Panc1 (cell line): ENCODE measurements at regions not wholly inside any gene's neighbourhood (a gene's known extent, or its start where the extent isn't known, plus 50 kb on each side); places are given as distances from the start of the nearest gene placed in this dataset.

Experiments
- ATAC-seq: fragments of 200-7000 bp; cut with Tn5 transposase; 2 replicates; pipeline ENCODE4 v1.9.1; 2020; ENCODE audit warnings: mild to moderate bottlenecking, moderate library complexity
- BruUV-seq: library from RNA; stranded (reverse); fragments of 400-500 nt; replicated peaks from 2 replicates; lab custom pipeline; 2021; lab: Mats Ljungman, UMichigan
- CTCF ChIA-PET: fragments of 300-600 bp; sonication (Branson Sonifier 250); formaldehyde crosslinking; loops from one replicate; lab custom pipeline; 2022; ENCODE audit warnings: antibody characterized with exemption; lab: Charles Lee
- POLR2A ChIA-PET: fragments of 300-600 bp; sonication (Branson Sonifier 250); formaldehyde crosslinking; loops from one replicate; lab custom pipeline; 2022; ENCODE audit warnings: antibody characterized with exemption; lab: Charles Lee
- DNase-seq: peaks from one replicate; pipeline ENCODE4 v3.0.0-alpha.2; 2010; ENCODE audit warnings: low read depth, low spot score
- H3K27ac ChIP-seq: 2 replicates; pipeline ENCODE4 v1.5.1; 2011; ENCODE audit warnings: mild to moderate bottlenecking, low read length, inconsistent platforms
- H3K27me3 ChIP-seq: fragments of 200-500 bp; sonication (Bioruptor generic); 2 replicates; pipeline ENCODE4 v1.6.0; 2014; ENCODE audit warnings: low read length, inconsistent platforms; ENCODE audit not compliant: control insufficient read depth, insufficient read depth
- H3K36me3 ChIP-seq: fragments of 200-500 bp; sonication (Bioruptor generic); 2 replicates; pipeline ENCODE4 v1.5.1; 2014; ENCODE audit warnings: inconsistent platforms, mild to moderate bottlenecking, low read length, moderate library complexity; ENCODE audit not compliant: control insufficient read depth, insufficient read depth
- H3K4me1 ChIP-seq: 2 replicates; pipeline ENCODE4 v1.5.1; 2011; ENCODE audit warnings: inconsistent platforms, mild to moderate bottlenecking, low read length, moderate library complexity; ENCODE audit not compliant: control insufficient read depth, insufficient read depth
- H3K4me3 ChIP-seq, 2 experiments: 2 replicates each; pipeline ENCODE4 v1.5.1; 2011 to 2012; ENCODE audit warnings: low read depth in 2 of 2, low read length in 2 of 2, mild to moderate bottlenecking in 2 of 2, inconsistent platforms in 1 of 2, moderate library complexity in 1 of 2
- H3K9me3 ChIP-seq: fragments of 200-500 bp; sonication (Bioruptor generic); 2 replicates; pipeline ENCODE4 v1.5.1; 2014; ENCODE audit warnings: low read depth, mild to moderate bottlenecking, inconsistent platforms, low read length, moderate library complexity; ENCODE audit not compliant: control insufficient read depth, insufficient read depth
- POLR2AphosphoS5 ChIP-seq: IDR thresholded peaks from 2 replicates; pipeline ENCODE4 v1.6.1; 2012; ENCODE audit warnings: mild to moderate bottlenecking, low read depth, low read length, moderate library complexity
- SIN3A ChIP-seq: IDR thresholded peaks from 2 replicates; pipeline ENCODE4 v1.6.1; 2012; ENCODE audit warnings: low read depth, mild to moderate bottlenecking, low read length, moderate library complexity, borderline replicate concordance; ENCODE audit not compliant: insufficient read depth
- TCF7L2 ChIP-seq: IDR thresholded peaks from 2 replicates; pipeline ENCODE4 v1.6.1; 2011; ENCODE audit warnings: mild to moderate bottlenecking, low read depth, low read length, inconsistent platforms
- in situ Hi-C: cut with HindIII; loops from 2 replicates; pipeline ENCODE4 v1.10.0; 2016; ENCODE audit warnings: low sequenced_read_pairs, low pct_unique_long_range_greater_than_20kb
- intact Hi-C: fragments of 100-400 bp; cut with micrococcal nuclease; formaldehyde crosslinking; loops from one replicate; pipeline ENCODE4 v1.10.0; 2022; ENCODE audit not compliant: unreplicated experiment
- TF ChIP-seq, protein P1 (sequence below): fragments of 450-650 bp; IDR thresholded peaks from 2 replicates; pipeline ENCODE4 v1.5.1; 2017; ENCODE audit warnings: mild to moderate bottlenecking
- TF ChIP-seq, protein P2 (sequence below), 2 experiments: IDR thresholded peaks; 2 replicates each; pipeline ENCODE4 v1.6.1; 2011 to 2012; ENCODE audit warnings: low read depth in 2 of 2, control low read depth in 1 of 2, low read length in 1 of 2, mild to moderate bottlenecking in 1 of 2, moderate library complexity in 1 of 2; ENCODE audit not compliant: insufficient read depth in 1 of 2

DNA sequence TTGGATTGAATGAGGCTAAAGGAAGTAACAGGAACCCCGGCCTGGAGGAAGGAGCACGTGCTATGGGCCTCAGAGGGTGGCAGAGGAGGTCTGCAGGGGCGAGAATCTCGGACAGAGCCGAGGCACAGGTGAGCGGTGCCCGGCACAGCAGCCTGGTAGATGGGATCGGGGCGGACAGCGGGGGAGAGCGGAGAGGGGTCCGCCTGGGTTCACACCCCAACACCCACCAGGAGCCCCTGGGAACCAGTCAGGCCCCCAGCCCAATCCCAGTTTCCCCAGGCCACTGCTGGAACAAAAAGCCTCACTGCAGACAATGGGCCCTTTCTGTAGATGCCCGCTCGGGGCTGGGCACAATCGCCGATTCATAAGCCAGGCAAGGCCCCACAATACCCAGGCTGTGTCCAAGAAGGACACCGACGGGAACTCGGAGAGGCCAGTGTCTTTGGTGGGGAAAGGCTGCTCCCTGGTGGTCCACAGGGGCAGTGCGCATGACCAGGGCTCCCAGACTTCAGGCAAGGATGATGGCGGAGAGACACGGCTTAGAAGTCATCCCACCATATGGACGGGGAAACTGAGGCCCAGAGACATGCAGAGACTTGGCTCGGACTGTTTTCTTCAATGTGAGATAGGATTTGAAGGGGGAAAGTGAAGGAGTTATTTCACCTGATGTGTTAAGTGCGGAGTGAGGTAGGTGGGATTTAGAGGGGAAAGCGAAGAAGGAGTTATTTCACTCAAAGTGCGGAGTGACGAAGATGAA lies 106.9 kb upstream of the GPR26 start:
- TF ChIP-seq POLR2AphosphoS5 (no peak), TCF7L2 (no peak), SIN3A (no peak)
- TF ChIP-seq, protein P1, sequence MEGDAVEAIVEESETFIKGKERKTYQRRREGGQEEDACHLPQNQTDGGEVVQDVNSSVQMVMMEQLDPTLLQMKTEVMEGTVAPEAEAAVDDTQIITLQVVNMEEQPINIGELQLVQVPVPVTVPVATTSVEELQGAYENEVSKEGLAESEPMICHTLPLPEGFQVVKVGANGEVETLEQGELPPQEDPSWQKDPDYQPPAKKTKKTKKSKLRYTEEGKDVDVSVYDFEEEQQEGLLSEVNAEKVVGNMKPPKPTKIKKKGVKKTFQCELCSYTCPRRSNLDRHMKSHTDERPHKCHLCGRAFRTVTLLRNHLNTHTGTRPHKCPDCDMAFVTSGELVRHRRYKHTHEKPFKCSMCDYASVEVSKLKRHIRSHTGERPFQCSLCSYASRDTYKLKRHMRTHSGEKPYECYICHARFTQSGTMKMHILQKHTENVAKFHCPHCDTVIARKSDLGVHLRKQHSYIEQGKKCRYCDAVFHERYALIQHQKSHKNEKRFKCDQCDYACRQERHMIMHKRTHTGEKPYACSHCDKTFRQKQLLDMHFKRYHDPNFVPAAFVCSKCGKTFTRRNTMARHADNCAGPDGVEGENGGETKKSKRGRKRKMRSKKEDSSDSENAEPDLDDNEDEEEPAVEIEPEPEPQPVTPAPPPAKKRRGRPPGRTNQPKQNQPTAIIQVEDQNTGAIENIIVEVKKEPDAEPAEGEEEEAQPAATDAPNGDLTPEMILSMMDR, result peak; percentile 98
- TF ChIP-seq, protein P2, sequence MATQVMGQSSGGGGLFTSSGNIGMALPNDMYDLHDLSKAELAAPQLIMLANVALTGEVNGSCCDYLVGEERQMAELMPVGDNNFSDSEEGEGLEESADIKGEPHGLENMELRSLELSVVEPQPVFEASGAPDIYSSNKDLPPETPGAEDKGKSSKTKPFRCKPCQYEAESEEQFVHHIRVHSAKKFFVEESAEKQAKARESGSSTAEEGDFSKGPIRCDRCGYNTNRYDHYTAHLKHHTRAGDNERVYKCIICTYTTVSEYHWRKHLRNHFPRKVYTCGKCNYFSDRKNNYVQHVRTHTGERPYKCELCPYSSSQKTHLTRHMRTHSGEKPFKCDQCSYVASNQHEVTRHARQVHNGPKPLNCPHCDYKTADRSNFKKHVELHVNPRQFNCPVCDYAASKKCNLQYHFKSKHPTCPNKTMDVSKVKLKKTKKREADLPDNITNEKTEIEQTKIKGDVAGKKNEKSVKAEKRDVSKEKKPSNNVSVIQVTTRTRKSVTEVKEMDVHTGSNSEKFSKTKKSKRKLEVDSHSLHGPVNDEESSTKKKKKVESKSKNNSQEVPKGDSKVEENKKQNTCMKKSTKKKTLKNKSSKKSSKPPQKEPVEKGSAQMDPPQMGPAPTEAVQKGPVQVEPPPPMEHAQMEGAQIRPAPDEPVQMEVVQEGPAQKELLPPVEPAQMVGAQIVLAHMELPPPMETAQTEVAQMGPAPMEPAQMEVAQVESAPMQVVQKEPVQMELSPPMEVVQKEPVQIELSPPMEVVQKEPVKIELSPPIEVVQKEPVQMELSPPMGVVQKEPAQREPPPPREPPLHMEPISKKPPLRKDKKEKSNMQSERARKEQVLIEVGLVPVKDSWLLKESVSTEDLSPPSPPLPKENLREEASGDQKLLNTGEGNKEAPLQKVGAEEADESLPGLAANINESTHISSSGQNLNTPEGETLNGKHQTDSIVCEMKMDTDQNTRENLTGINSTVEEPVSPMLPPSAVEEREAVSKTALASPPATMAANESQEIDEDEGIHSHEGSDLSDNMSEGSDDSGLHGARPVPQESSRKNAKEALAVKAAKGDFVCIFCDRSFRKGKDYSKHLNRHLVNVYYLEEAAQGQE (IDR thresholded peaks at IDR 0.05; ENCODE audit: insufficient read depth in 1 of 2, low read depth in 2 of 2, low read length in 1 of 2), result no peak
- no TSS peak for BruUV-seq
- ATAC-seq (peak; percentile 94), DNase-seq (peak; percentile 54)
- Histone ChIP-seq H3K9me3 (no peaks in the 10 kb centered on the region), H3K4me3 (no peak overlapping the region), H3K27ac (no peak overlapping the region), H3K36me3 (no peaks in the 10 kb centered on the region), H3K4me1 (no peaks in the 10 kb centered on the region), H3K27me3 (peaks cover 7% of the 10 kb centered on the region; the same call in 1 of the 2 replicates)
- CTCF ChIA-PET, result interaction anchor here (0.6 to 1.2 kb wide), 4 partner anchors 13 to 892 kb away, joined by 3 to 5 read pairs (median 3); no protein-coding TSS in a partner anchor
- POLR2A ChIA-PET, result no interaction called here
- intact Hi-C loops (loop anchor here (1.0 to 10.0 kb wide), 4 partner anchors 174 to 515 kb away; no protein-coding TSS in a partner anchor), in situ Hi-C loops (no loop called here)

DNA sequence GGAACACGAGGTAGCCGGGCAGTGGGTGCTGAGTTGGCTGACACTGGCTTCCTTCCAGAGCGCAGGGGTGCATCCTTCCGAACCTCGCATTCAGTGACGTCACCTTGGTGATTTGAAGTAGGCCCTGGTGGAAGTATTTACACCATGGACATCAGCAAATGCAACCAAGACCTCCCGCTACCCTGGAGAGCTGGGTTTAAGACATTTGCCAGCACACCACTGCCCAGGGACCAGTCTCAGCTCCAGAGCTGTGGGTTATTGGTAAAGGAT lies 106.4 kb upstream of the GPR26 start:
- CTCF ChIA-PET, result interaction anchor here (0.8 kb wide), 1 partner anchor 516 kb away, joined by 3 read pairs; no protein-coding TSS in a partner anchor

More for the DNA sequence above, 106.4 kb upstream of the GPR26 start:
- ATAC-seq, result no peak
- no peak overlapping the region for H3K27ac ChIP-seq
- no TSS peak for BruUV-seq
- no peak overlapping the region for H3K4me3 ChIP-seq
- no peaks in the 10 kb centered on the region for H3K4me1 ChIP-seq
- DNase-seq, result no peak
- intact Hi-C loops, result loop anchor here (1.0 to 10.0 kb wide), 4 partner anchors 175 to 515 kb away; no protein-coding TSS in a partner anchor
- TF ChIP-seq, protein P1, result no peak
- TF ChIP-seq, protein P2 (IDR thresholded peaks at IDR 0.05; ENCODE audit: insufficient read depth in 1 of 2, low read depth in 2 of 2, low read length in 1 of 2), result no peak
- TF ChIP-seq POLR2AphosphoS5, result no peak
- no peak for TF ChIP-seq TCF7L2
- in situ Hi-C loops, result no loop called here
- POLR2A ChIA-PET, result no interaction called here
- H3K36me3 ChIP-seq, result no peaks in the 10 kb centered on the region
- no peaks in the 10 kb centered on the region for H3K9me3 ChIP-seq
- H3K27me3 ChIP-seq, result peaks cover 7% of the 10 kb centered on the region; the same call in 1 of the 2 replicates
